K562 (cell line): ENCODE measurements at regions not wholly inside any gene's neighbourhood (a gene's known extent, or its start where the extent isn't known, plus 50 kb on each side); places are given as distances from the start of the nearest gene placed in this dataset.

ENCODE experiments used
- ATAC-seq: fragments of 200-7000 bp; cut with Tn5 transposase; 3 replicates; pipeline ENCODE4 v1.9.1; 2020; ENCODE audit warnings: moderate library complexity
- BruUV-seq: library from RNA; stranded (reverse); fragments of 400-500 nt; replicated peaks from 2 replicates; lab custom pipeline; 2021; lab: Mats Ljungman, UMichigan
- CTCF ChIA-PET: fragments of 300-600 bp; formaldehyde crosslinking; extraction: SDS; loops from one replicate; lab custom pipeline; 2021; ENCODE audit warnings: low intra/inter-chr PET ratio; lab: Yijun Ruan, JAX
- POLR2A ChIA-PET: fragments of 300-600, 350-650 bp; sonication (Branson Sonifier 250); formaldehyde crosslinking; extraction: SDS; loops from one replicate; lab custom pipeline; 2021; ENCODE audit warnings: antibody characterized with exemption, inconsistent platforms; lab: Yijun Ruan, JAX
- DNase-seq, 4 experiments: peaks; one replicate each; pipeline versions ENCODE4 v3.0.0 to v3.0.0-alpha.2; 2011 to 2018; ENCODE audit warnings: low spot score in 3 of 4, mixed read lengths in 3 of 4; ENCODE audit errors: extremely low read depth in 1 of 4
- FAIRE-seq: peaks from 2 replicates; lab custom pipeline; 2011; peaks lifted over from hg19 to GRCh38; lab: Jason Lieb, UNC
- H2AFZ ChIP-seq: 2 replicates; pipeline ENCODE4 v1.6.0; 2011; ENCODE audit warnings: low read depth, low read length, control low read depth, inconsistent platforms
- H3K27ac ChIP-seq: fragments of 200-600 bp; 3 replicates; pipeline ENCODE4 v1.8.0; 2011; ENCODE audit warnings: low read depth, mild to moderate bottlenecking, control low read depth, inconsistent platforms, low read length, moderate library complexity, mixed read lengths; ENCODE audit errors: extremely low read depth
- H3K27me3 ChIP-seq, 2 experiments: fragments of 300-600 bp in 1 of 2; 2 replicates in 1 of 2; 3 replicates in 1 of 2; pipeline versions ENCODE4 v1.6.0 to v1.8.0; 2011; ENCODE audit warnings: inconsistent platforms in 2 of 2, low read length in 2 of 2, mild to moderate bottlenecking in 1 of 2, mixed read lengths in 1 of 2, moderate library complexity in 1 of 2; ENCODE audit not compliant: control insufficient read depth in 2 of 2, insufficient read depth in 2 of 2
- H3K36me3 ChIP-seq: fragments of 300-600 bp; 3 replicates; pipeline ENCODE4 v1.8.0; 2011; ENCODE audit warnings: mild to moderate bottlenecking, low read length, inconsistent platforms; ENCODE audit not compliant: control insufficient read depth, insufficient read depth
- H3K4me1 ChIP-seq, 2 experiments: fragments of 200-600 bp in 1 of 2; replicated peaks in 1 of 2; 2 replicates in 1 of 2; 3 replicates in 1 of 2; pipeline versions ENCODE4 v1.5.1 to v1.8.0; 2011; ENCODE audit warnings: inconsistent platforms in 2 of 2, low read length in 2 of 2, mild to moderate bottlenecking in 1 of 2, mixed read lengths in 1 of 2, moderate library complexity in 1 of 2; ENCODE audit not compliant: control insufficient read depth in 2 of 2, insufficient read depth in 2 of 2
- H3K4me2 ChIP-seq: 2 replicates; pipeline ENCODE4 v1.6.1; 2011; ENCODE audit warnings: low read length, control low read depth, inconsistent platforms, mixed read lengths; ENCODE audit not compliant: insufficient read depth
- H3K4me3 ChIP-seq: fragments of 200-600 bp; sonication (generic), shearing (Covaris generic); 2 replicates; pipeline ENCODE4 v1.5.1; 2016; ENCODE audit warnings: control low read depth, inconsistent platforms
- H3K79me2 ChIP-seq: fragments of 200-600 bp; 3 replicates; pipeline ENCODE4 v1.8.0; 2011; ENCODE audit warnings: low read length, inconsistent platforms; ENCODE audit not compliant: control insufficient read depth, insufficient read depth
- H3K9ac ChIP-seq, 2 experiments: 2 replicates each; pipeline versions ENCODE4 v1.6.0 to v1.6.1; 2011; ENCODE audit warnings: low read depth in 2 of 2, low read length in 2 of 2, control low read depth in 1 of 2, inconsistent platforms in 1 of 2, mild to moderate bottlenecking in 1 of 2, mixed read lengths in 1 of 2; ENCODE audit not compliant: insufficient read depth in 1 of 2
- H3K9me1 ChIP-seq: one replicate; pipeline ENCODE4 v1.6.0; 2011; ENCODE audit warnings: inconsistent platforms, mild to moderate bottlenecking, low read length, moderate library complexity; ENCODE audit not compliant: control insufficient read depth, insufficient read depth
- H3K9me3 ChIP-seq: replicated peaks from 2 replicates; pipeline ENCODE4 v1.5.1; 2011; ENCODE audit warnings: low read depth, low read length, inconsistent platforms; ENCODE audit not compliant: control insufficient read depth, insufficient read depth
- H4K20me1 ChIP-seq: replicated peaks from 2 replicates; pipeline ENCODE4 v1.6.1; 2011; ENCODE audit warnings: low read length, inconsistent platforms, mixed read lengths; ENCODE audit not compliant: control insufficient read depth, insufficient read depth
- CBX3 ChIP-seq, 2 experiments: IDR thresholded peaks; 1 replicate in 1 of 2; 2 replicates in 1 of 2; pipeline ENCODE4 v1.6.1; 2012; ENCODE audit warnings: inconsistent platforms in 2 of 2, low read length in 2 of 2, borderline replicate concordance in 1 of 2, control low read depth in 1 of 2
- E2F6 ChIP-seq, 2 experiments: IDR thresholded peaks; 2 replicates each; pipeline ENCODE4 v1.6.1; 2011; ENCODE audit warnings: borderline replicate concordance in 1 of 2, control low read depth in 1 of 2, low read depth in 1 of 2, low read length in 1 of 2, mild to moderate bottlenecking in 1 of 2, mixed read lengths in 1 of 2, moderate library complexity in 1 of 2; ENCODE audit not compliant: insufficient read depth in 1 of 2, insufficient read length in 1 of 2, poor library complexity in 1 of 2, severe bottlenecking in 1 of 2; ENCODE audit errors: extremely low read depth in 1 of 2
- MITF ChIP-seq: IDR thresholded peaks from 2 replicates; pipeline ENCODE4 v1.6.1; 2014; ENCODE audit warnings: antibody characterized with exemption
- NCOA2 ChIP-seq, 2 experiments: fragments of 450-650 bp; IDR thresholded peaks; 2 replicates each; pipeline ENCODE4 v1.6.1; 2018; ENCODE audit warnings: mild to moderate bottlenecking in 2 of 2, moderate library complexity in 1 of 2; ENCODE audit not compliant: partially characterized antibody in 2 of 2
- NR2F6 ChIP-seq: fragments of 450-650 bp; formaldehyde crosslinking; IDR thresholded peaks from 2 replicates; pipeline ENCODE4 v1.4.0; 2020; ENCODE audit warnings: mild to moderate bottlenecking
- SAFB2 ChIP-seq: fragments of 200-400 bp; formaldehyde crosslinking; IDR thresholded peaks from 2 replicates; pipeline ENCODE4 v1.6.1; 2018; ENCODE audit warnings: borderline replicate concordance, low read length, low read depth, moderate library complexity; ENCODE audit not compliant: severe bottlenecking
- SREBF2 ChIP-seq: sonication (generic); formaldehyde crosslinking; IDR thresholded peaks from 2 replicates; pipeline ENCODE4 v1.4.0; 2020; ENCODE audit warnings: mild to moderate bottlenecking, missing genetic modification reagents
- ZBTB2 ChIP-seq: fragments of 450-650 bp; IDR thresholded peaks from 2 replicates; pipeline ENCODE4 v1.6.1; 2016; ENCODE audit warnings: antibody characterized with exemption
- ZKSCAN1 ChIP-seq: fragments of 150-350 bp; IDR thresholded peaks from 2 replicates; pipeline ENCODE4 v1.6.1; 2016; ENCODE audit warnings: low read depth, low read length
- ZNF263 ChIP-seq: sonication (generic); formaldehyde crosslinking; IDR thresholded peaks from 2 replicates; pipeline ENCODE4 v1.8.0; 2022; ENCODE audit warnings: mild to moderate bottlenecking, missing genetic modification reagents, borderline replicate concordance
- ZNF280B ChIP-seq: fragments of 250-450 bp; sonication (Bioruptor Pico); IDR thresholded peaks from 2 replicates; pipeline ENCODE4 v1.5.1; 2021; ENCODE audit warnings: mild to moderate bottlenecking
- WGBS: fragments of 100-300 bp; shearing (Covaris generic); methylation state at CpG from one replicate; pipeline ENCODE4 v1.1.6; 2016; ENCODE audit warnings: low coverage, mixed read lengths; ENCODE audit not compliant: insufficient coverage; ENCODE audit errors: missing lambda C conversion rate; 5-methylcytosine and 5-hydroxymethylcytosine counted together
- in situ Hi-C: fragments of 300-500 bp; cut with MboI; formaldehyde crosslinking; loops from 4 replicates; pipeline ENCODE4 v1.15.0; 2018; ENCODE audit warnings: inconsistent platforms, mixed read lengths
- intact Hi-C: fragments of 100-400 bp; cut with micrococcal nuclease; formaldehyde crosslinking; loops from 2 replicates; pipeline ENCODE4 v1.14.2; 2022

- TF ChIP-seq ZBTB2: no peak
- no peak for TF ChIP-seq E2F6 (IDR thresholded peaks at IDR 0.05; ENCODE audit: borderline replicate concordance in 1 of 2, extremely low read depth in 1 of 2, insufficient read depth in 1 of 2, insufficient read length in 1 of 2, low read depth in 1 of 2, low read length in 1 of 2, poor library complexity in 1 of 2, severe bottlenecking in 1 of 2)
These were observed 130.9 kb upstream of the PELI1 start (continued) for GRCh38 chr2:64275174-64275466.

GRCh38 chr2:64276417-64277095 lies 132.3 kb upstream of the PELI1 start:
- no peaks in the 10 kb centered on the region for H3K9me3 ChIP-seq
- H3K79me2 ChIP-seq: no peaks in the 10 kb centered on the region
- WGBS: 50% methylated on average over 3 of the region's 3 CpGs
- intact Hi-C loops: no loop called here
- H3K4me2 ChIP-seq: no peak overlapping the region
- no TSS peak for BruUV-seq
- H3K4me3 ChIP-seq: no peak overlapping the region
- no peaks in the 10 kb centered on the region for H3K9me1 ChIP-seq
- in situ Hi-C loops: no loop called here
- no peak overlapping the region for H3K27ac ChIP-seq
- DNase-seq (no peak), ATAC-seq (no peak), FAIRE-seq (no peak)
- ChIA-PET CTCF (no interaction called here), POLR2A (interaction anchor here (0.6 to 0.9 kb wide), 2 partner anchors 18 to 175 kb away, joined by 3 to 4 read pairs; no protein-coding TSS in a partner anchor)
- H4K20me1 ChIP-seq: no peaks in the 10 kb centered on the region
- peaks cover 5 to 14% of the 10 kb centered on the region in 2 experiments; a peak in 4 of 5 replicates for H3K4me1 ChIP-seq
- H3K27me3 ChIP-seq: no peaks in the 10 kb centered on the region; a peak in 1 of 5 replicates
- no peak overlapping the region for H3K9ac ChIP-seq
- no peaks in the 10 kb centered on the region for H3K36me3 ChIP-seq
- H2AFZ ChIP-seq: no peak overlapping the region
- TF ChIP-seq NR2F6 (CRISPR knock-in tag): no peak
- TF ChIP-seq SREBF2 (CRISPR knock-in tag): no peak
- no peak for TF ChIP-seq ZNF280B (CRISPR knock-in tag)
- no peak for TF ChIP-seq ZNF263 (CRISPR knock-in tag)
- TF ChIP-seq ZKSCAN1: no peak
- TF ChIP-seq SAFB2: no peak
- no peak for TF ChIP-seq MITF
- TF ChIP-seq NCOA2 (IDR thresholded peaks at IDR 0.05; ENCODE audit: partially characterized antibody in 2 of 2): no peak
- TF ChIP-seq CBX3 (IDR thresholded peaks at IDR 0.05; ENCODE audit: borderline replicate concordance in 1 of 2, low read length in 2 of 2): no peak
